OCI-LY7 (cell line): ENCODE measurements at regions not wholly inside any gene's neighbourhood (a gene's known extent, or its start where the extent isn't known, plus 50 kb on each side); places are given as distances from the start of the nearest gene placed in this dataset.

Experiments used
- BruUV-seq: library from RNA; stranded (reverse); fragments of 400-500 nt; replicated peaks from 2 replicates; lab custom pipeline; 2021; lab: Mats Ljungman, UMichigan
- CTCF ChIA-PET: fragments of 300-600 bp; sonication (Branson Sonifier 250); formaldehyde crosslinking; loops from one replicate; lab custom pipeline; 2022; ENCODE audit warnings: antibody characterized with exemption; ENCODE audit not compliant: unreplicated experiment; lab: Charles Lee
- POLR2A ChIA-PET: fragments of 300-600 bp; sonication (Branson Sonifier 250); formaldehyde crosslinking; loops from one replicate; lab custom pipeline; 2022; ENCODE audit warnings: antibody characterized with exemption; lab: Charles Lee
- DNase-seq: peaks from one replicate; pipeline ENCODE4 v3.0.0-alpha.2; 2015; ENCODE audit warnings: low spot score
- H2AFZ ChIP-seq: fragments of 200-600 bp; sonication (generic), shearing (Covaris generic); 2 replicates; pipeline ENCODE4 v1.6.1; 2014; ENCODE audit warnings: mild to moderate bottlenecking, antibody characterized with exemption, low read length, moderate library complexity
- H3K27ac ChIP-seq: fragments of 200-600 bp; sonication (generic); 2 replicates; pipeline ENCODE4 v1.5.1; 2014; ENCODE audit warnings: mixed run types, low read depth, mild to moderate bottlenecking, moderate library complexity, low read length, inconsistent platforms; ENCODE audit not compliant: poor library complexity, severe bottlenecking
- H3K36me3 ChIP-seq: fragments of 200-600 bp; sonication (generic); 2 replicates; pipeline ENCODE4 v1.6.1; 2014; ENCODE audit warnings: mild to moderate bottlenecking, antibody characterized with exemption, low read length, moderate library complexity, mixed read lengths; ENCODE audit not compliant: insufficient read depth
- H3K4me1 ChIP-seq: fragments of 200-600 bp; sonication (generic); 2 replicates; pipeline ENCODE4 v1.5.1; 2014; ENCODE audit warnings: mild to moderate bottlenecking, low read length; ENCODE audit not compliant: insufficient read depth, poor library complexity, severe bottlenecking
- H3K4me2 ChIP-seq: fragments of 200-600 bp; sonication (generic); 2 replicates; pipeline ENCODE4 v1.6.1; 2014; ENCODE audit warnings: mild to moderate bottlenecking, low read length
- H3K4me3 ChIP-seq: fragments of 200-600 bp; sonication (generic); 2 replicates; pipeline ENCODE4 v1.5.1; 2014; ENCODE audit warnings: mild to moderate bottlenecking, low read depth, low read length; ENCODE audit not compliant: poor library complexity, severe bottlenecking
- H3K79me2 ChIP-seq: fragments of 200-600 bp; sonication (generic); 2 replicates; pipeline ENCODE4 v1.6.1; 2016; ENCODE audit warnings: low read depth, mild to moderate bottlenecking, low read length, moderate library complexity, mixed read lengths; ENCODE audit not compliant: insufficient read depth
- H3K9me2 ChIP-seq: fragments of 200-600 bp; sonication (generic); 2 replicates; pipeline ENCODE4 v1.6.1; 2016; ENCODE audit warnings: mild to moderate bottlenecking, low read length, mixed read lengths; ENCODE audit not compliant: insufficient read depth
- H3K9me3 ChIP-seq: fragments of 200-600 bp; sonication (generic); 2 replicates; pipeline ENCODE4 v1.6.1; 2014; ENCODE audit warnings: mild to moderate bottlenecking, mixed run types, low read length, mixed read lengths
- H4K20me1 ChIP-seq: fragments of 200-600 bp; sonication (generic); 2 replicates; pipeline ENCODE4 v1.6.1; 2014; ENCODE audit warnings: mild to moderate bottlenecking, antibody characterized with exemption, low read length, moderate library complexity, mixed read lengths; ENCODE audit not compliant: insufficient read depth
- EZH2phosphoT487 ChIP-seq: fragments of 200-600 bp; sonication (generic); IDR thresholded peaks from 2 replicates; pipeline ENCODE4 v1.6.1; 2018; ENCODE audit warnings: low read depth, borderline replicate concordance, mild to moderate bottlenecking, mixed run types, antibody characterized with exemption, low read length, moderate library complexity, mixed read lengths
- intact Hi-C: fragments of 100-400 bp; cut with micrococcal nuclease; formaldehyde crosslinking; loops from one replicate; pipeline ENCODE4 v1.10.0; 2022; ENCODE audit not compliant: unreplicated experiment
- TF ChIP-seq, protein P1 (sequence below): fragments of 200-600 bp; sonication (generic); conservative IDR thresholded peaks from 2 replicates; pipeline ENCODE4 v1.5.1; 2014; ENCODE audit warnings: mild to moderate bottlenecking, antibody characterized with exemption, low read length, moderate library complexity, mixed read lengths

DNA sequence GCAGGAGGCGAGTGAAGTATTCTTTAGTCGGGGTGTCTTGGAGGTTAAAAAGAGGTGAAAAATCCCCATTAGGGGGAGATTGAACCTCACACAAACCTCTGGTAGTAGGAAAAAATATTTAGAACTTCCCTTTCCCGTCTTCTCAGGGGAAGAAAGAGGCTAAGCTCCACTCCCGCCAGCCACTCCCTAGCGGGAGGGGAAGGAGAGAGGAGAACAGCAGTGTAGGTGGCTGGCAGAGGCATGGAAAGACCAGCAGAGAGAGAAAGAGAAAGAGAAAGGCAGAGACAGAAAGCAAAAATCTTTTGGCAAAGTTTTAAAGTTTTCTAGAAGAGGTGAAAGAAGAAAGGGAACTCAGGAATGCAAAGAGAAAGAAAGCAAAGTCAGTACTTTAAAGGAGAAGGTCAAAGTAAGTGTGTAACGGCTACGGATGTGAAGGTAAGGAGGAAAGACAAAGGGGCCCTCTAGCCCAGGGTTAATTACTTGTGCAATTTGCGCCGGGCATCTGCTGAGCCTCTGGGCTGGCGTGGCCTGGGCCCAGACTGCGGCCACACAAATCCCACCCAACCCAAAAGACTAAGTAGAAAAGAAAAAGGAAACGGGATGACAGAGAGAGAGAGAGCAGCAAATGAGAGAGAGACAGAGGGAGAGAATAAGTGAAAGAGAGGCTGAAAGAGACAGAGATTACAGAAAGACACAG lies 72.3 kb upstream of the ZNF746 start:
- no peak overlapping the region for H3K4me3 ChIP-seq
- H3K36me3 ChIP-seq: peaks cover 65% of the 10 kb centered on the region
- intact Hi-C loops: no loop called here
- no TSS peak for BruUV-seq
- DNase-seq: no peak
- H2AFZ ChIP-seq: no peak overlapping the region
- no peaks in the 10 kb centered on the region for H3K79me2 ChIP-seq
- ChIA-PET CTCF (no interaction called here), POLR2A (interaction anchor here (1.1 kb wide), 1 partner anchor 15 kb away, joined by 3 read pairs; no protein-coding TSS in a partner anchor)
- no peaks in the 10 kb centered on the region for H4K20me1 ChIP-seq
- H3K4me2 ChIP-seq: no peak overlapping the region
- H3K9me2 ChIP-seq: no peaks in the 10 kb centered on the region
- no peaks in the 10 kb centered on the region for H3K4me1 ChIP-seq
- peaks cover 9% of the 10 kb centered on the region; the same call in 1 of the 2 replicates for H3K9me3 ChIP-seq
- H3K27ac ChIP-seq: no peak overlapping the region
- TF ChIP-seq EZH2phosphoT487: no peak
- TF ChIP-seq, protein P1, sequence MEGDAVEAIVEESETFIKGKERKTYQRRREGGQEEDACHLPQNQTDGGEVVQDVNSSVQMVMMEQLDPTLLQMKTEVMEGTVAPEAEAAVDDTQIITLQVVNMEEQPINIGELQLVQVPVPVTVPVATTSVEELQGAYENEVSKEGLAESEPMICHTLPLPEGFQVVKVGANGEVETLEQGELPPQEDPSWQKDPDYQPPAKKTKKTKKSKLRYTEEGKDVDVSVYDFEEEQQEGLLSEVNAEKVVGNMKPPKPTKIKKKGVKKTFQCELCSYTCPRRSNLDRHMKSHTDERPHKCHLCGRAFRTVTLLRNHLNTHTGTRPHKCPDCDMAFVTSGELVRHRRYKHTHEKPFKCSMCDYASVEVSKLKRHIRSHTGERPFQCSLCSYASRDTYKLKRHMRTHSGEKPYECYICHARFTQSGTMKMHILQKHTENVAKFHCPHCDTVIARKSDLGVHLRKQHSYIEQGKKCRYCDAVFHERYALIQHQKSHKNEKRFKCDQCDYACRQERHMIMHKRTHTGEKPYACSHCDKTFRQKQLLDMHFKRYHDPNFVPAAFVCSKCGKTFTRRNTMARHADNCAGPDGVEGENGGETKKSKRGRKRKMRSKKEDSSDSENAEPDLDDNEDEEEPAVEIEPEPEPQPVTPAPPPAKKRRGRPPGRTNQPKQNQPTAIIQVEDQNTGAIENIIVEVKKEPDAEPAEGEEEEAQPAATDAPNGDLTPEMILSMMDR: no peak

GRCh38 chr7:149569025-149569725 lies 71.6 kb upstream of the ZNF746 start:
- no peak for TF ChIP-seq EZH2phosphoT487
- TF ChIP-seq, protein P1: no peak
- peaks cover 72% of the 10 kb centered on the region for H3K36me3 ChIP-seq
- peaks cover 9% of the 10 kb centered on the region; the same call in 1 of the 2 replicates for H3K9me3 ChIP-seq
- intact Hi-C loops: no loop called here
- H2AFZ ChIP-seq: no peak overlapping the region
- H3K27ac ChIP-seq: no peak overlapping the region
- ChIA-PET CTCF (interaction anchor here (0.5 kb wide), 1 partner anchor 161 kb away, joined by 5 read pairs; no protein-coding TSS in a partner anchor), POLR2A (interaction anchor here (0.6 to 1.1 kb wide), 3 partner anchors 16 to 29 kb away, joined by 3 to 4 read pairs (median 3); no protein-coding TSS in a partner anchor)
- peak; percentile 8 for DNase-seq
- H4K20me1 ChIP-seq: no peaks in the 10 kb centered on the region
- H3K4me3 ChIP-seq: no peak overlapping the region
- no peaks in the 10 kb centered on the region for H3K79me2 ChIP-seq
- BruUV-seq: no TSS peak
- H3K9me2 ChIP-seq: no peaks in the 10 kb centered on the region
- no peaks in the 10 kb centered on the region for H3K4me1 ChIP-seq
- H3K4me2 ChIP-seq: no peak overlapping the region
